GM15510 (cell line): ENCODE measurements at regions not wholly inside any gene's neighbourhood (a gene's known extent, or its start where the extent isn't known, plus 50 kb on each side); places are given as distances from the start of the nearest gene placed in this dataset.
A peak's percentile ranks its signal among the peaks of the same experiment; 100 is the strongest.

ENCODE experiments used
- POLR2A ChIP-seq: IDR thresholded peaks from 3 replicates; pipeline ENCODE4 v1.6.1; 2011; ENCODE audit warnings: borderline replicate concordance; ENCODE audit not compliant: insufficient read length; ENCODE audit errors: extremely low read depth

DNA sequence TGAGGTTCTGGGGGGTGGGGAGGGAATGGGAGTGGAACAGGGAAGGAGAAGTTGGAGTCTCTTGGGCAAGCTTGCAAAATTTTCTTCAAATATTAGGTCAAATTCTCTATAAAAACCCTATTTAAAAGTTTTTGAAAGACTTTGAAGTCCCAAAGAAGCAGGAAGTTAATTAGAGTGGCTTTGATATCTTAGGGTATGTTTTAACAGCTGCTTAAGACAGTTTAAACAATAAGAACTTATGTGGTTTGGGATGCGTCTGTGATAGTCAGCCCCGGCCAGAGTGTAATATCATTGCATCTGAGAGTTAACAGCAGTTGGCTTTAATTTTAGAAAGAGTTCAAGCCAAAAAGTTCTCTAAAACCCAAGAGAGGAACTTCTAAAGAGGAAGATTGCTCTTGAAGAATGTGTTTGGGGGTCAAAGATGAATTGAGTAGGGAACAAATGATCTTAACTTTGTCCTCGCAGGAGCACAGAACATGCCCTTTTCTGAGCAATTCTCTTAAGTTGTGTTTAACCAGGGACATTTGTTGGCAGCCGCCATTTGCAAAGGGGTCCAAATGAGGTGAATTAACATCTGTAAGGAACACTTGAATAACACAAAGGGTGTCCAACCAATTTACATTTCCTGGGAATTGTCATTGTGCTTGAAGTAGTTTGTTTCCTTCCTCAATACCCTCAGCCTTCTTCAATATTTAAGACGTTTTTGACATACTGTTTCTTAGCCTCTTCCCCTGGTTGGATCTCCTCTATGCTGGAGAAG, 182.4 kb downstream of the PTEN start:
- no peak for TF ChIP-seq POLR2A

DNA sequence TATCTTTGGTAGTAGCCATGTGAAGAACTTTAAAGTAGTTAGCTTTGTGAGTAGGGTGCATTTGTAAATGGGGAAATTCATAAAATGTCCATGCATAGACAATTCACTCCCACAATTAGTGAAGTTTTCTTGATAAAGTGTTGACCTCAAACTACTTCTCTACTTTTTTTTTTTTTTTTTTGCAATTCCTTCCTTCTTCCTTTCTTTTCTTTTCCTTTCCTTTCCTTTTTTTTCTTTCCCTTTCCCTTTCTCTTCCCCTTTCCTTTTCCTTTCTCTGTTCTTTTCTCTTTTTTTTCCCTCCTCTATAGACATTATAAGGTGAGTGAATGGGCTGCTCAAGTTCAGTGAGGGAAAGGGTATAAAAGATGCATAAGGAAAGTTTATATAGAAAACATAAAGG, 184.2 kb downstream of the PTEN start:
- no peak for TF ChIP-seq POLR2A

DNA sequence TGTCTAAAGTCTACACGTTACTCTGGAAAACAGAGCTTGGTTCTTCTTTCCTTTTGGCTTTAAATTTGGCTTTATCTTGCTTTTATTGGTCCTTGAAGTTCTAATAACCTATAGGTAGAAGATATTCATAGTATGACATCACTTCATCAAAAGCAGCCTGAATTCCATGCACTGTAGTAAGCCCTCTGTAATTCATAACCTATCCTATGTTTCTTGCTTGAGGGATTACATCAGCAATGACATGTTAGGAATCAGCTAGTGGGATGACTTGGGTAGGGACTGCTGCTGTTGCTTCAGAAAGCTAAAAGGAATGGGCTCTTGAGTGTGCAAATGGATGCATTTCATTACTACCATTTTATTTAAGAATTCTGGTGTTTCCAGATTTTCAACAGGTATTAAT, 184.9 kb downstream of the PTEN start:
- no peak for TF ChIP-seq POLR2A

DNA sequence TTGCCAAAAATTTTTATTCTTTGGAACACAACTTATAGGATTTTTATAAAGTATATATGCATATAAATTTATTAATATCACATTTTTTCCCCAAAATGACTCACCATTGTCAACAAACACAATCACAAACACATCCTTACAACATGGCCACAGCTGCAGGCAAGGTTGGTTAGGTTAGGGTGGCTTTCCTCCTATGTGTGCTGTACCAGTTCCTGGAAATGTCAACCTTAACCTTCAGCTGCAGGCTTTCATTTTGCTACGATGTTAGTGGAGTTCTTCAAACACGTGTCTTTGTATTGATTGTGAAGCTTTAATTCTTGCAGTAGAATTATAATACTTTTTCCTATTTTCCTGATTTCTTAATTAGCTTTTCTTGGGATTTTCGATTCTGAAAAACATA, 185.8 kb downstream of the PTEN start:
- TF ChIP-seq POLR2A: no peak

DNA sequence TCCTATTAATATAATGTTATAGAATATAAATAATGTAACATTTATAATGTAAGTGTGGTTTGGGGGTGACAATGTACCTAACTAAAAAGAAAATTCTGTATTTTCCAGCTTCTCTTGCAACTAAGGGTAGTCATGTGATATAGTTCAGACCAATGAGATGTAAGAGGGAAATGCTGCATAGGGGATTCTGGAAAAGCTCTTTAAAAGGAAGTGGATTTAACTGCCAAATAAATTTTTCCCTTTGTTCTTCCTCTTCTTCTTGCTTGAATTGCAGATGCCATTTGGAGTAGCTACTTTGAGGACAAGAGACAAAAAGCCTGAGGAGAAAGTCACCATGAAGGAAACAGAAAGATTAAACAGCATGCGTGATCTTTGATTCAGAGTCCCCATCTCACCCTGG, 194.3 kb downstream of the PTEN start:
- no peak for TF ChIP-seq POLR2A

DNA sequence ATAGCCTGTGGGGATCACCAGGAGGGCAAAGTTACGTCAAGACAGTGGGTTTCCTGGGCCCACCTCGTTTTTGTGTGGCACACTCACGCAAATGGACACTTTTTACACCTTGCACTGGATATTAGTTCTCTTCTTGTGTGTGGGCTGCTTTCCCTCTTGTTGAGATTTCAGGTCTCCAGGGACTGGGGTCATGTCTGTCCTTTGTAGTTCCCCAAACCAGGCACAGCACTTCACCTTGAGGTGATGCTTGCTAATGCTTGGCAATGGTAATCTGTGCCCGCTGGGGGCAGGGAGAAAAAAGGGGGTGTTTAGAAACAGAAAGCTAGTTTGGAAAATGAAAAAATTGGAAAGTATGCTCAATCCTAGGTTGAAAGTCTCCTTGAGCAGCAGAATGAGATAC, 195.3 kb downstream of the PTEN start:
- no peak for TF ChIP-seq POLR2A

DNA sequence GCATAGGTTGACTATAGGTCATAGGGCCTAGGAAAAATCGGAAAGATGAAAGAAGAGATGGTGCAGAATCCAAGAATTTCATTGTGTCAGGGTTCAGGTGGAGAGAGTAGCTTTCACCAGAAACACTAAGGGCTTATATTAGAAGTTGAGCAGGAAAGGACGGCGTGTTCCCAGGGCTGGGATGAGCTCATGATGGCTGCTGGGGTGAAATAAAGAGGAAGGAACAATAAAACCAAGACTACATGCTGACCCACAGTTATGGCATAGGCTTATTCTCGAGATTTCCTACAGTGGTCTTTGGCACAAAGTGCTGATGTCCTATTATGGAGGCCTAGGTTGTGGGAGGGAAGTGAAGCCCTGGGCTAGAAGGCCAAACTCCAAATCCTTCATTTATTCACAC, 195.8 kb downstream of the PTEN start:
- TF ChIP-seq POLR2A: no peak

DNA sequence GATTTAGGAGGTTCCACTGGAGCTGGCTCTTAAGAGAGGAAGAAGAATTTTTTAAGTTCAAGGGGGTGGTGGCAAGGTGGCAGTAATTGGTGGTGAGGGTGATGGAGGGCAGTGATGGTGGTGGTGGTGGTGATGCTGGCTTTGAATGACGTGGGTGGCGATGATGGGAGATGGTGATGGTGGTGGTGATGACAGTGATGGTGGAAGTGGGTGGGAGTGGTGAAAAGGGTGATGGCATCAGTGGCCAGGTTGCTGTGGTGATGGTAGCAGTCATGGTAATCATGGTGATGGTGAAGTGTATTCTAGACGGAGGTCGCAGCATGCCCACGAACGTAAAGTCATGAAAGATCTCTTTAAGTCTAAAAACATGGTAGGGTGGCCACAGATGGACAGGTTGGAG, 197.3 kb downstream of the PTEN start:
- TF ChIP-seq POLR2A: no peak

DNA sequence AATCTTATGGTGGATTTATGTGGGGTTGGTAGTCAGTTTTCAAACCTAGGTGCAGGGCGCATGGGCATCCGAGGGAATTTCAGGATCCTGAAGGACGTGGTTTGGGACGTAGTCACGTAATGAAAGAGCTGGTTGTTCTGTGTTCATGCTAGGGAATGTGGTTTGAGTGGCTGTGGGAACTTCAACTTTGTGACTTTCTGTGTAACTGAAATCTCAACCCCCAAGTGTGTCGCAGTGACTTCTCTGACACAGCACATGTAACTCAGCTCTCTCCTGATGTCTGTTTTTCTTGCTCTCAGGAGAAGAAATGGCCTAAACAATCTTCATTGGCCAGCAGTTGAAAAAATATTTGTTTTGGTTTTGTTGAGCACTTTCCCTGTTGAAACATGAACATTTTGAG, 199.0 kb downstream of the PTEN start:
- TF ChIP-seq POLR2A: no peak

DNA sequence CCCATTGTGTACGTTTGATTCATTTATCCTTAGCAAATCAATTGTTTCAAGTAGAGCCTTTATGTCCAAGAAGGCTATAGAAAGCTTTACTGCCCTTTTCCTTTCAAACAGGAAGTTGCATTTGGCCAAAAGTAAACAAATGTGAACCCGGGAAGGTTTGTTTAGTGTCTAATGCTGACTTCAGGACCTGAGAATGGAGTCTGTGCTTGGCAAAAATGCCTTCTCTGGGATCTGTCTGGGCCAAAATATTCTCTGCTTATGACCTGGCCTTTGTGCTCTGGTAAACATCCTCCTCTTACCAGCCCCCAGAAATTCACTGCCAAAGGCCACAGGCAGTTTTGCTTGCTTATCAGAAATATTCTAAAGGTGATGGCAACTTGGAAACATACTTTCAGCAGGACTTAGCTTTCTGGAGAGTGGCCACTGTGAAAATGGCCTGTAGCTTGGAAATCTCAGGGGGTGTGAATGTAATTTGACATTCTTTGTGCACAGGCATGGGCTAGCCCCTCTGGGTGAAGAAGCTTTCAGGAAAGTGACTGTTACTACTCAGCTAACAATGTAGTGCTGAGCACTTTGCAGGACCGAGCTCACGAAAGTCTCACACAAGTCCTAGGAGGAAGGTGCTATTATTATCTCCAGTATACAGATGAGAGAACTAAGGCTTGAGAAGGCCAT, 199.5 kb downstream of the PTEN start:
- TF ChIP-seq POLR2A: no peak

DNA sequence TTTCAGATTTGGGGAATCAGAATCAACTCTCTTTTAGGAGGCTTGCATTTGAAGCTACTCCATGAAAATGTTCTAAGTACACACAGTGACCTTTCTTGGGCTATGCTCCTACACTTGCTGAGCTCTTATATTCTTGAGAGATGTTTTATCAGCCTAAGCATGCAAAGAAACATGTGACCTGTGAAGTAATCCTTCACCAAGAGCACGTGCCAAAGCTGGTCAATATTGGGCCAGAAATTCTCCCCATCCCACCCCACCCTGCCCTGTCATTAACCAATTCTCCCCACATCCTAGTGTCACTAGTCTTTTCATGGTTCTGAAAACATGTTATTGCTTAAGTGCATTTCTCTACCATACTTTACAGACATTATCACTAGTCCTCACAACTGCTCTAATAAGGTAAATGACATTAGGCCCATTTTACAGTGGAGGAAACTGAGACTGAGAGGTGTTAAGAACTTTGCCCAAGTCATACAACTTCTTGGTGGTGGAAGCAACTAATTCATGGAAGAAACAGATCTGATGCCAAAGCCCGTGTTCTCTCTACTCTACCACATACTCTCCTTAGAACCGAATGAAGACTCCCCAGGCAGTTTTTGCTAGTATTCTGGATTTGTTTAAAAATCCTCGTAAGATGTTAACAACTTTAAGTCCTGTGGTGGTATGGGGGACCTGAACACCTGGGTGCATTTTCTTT, 200.6 kb downstream of the PTEN start:
- no peak for TF ChIP-seq POLR2A

DNA sequence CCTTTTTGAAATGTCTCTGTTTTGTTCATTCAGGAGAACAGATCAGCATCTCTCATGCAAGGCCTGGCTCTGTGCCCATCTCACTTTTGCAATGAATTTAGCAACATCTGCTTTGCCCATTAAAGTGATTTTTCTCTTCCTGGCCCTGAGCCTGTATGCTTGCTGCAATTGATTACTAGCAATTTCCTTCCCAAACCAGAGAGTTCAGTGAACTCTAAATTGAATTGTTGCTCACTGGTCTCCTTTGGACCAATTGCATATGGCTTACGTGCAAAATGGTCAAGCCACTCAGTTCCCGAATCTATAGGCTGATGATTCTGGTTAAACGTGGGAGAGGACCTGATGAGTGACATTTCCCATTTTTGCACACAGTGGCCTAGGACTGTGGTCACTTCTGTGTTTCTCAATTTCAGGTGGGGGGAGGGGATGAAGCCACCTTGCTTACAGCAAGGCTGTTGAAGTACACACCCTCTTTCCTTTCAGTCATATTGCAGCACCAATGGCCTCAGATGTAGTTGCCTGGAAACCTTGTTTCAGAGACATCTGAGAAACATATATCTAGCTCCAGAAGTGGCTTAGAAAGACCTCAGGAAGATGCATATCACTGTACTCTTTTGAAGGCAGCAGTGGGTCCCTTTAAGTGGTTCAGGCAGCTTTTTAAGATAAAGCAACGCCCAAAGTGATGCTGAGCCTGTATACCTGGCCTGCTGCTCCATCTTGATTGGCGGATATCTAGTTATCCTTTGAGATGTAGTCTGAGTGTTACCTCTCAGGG, 201.4 kb downstream of the PTEN start:
- peak; percentile 15 for TF ChIP-seq POLR2A

DNA sequence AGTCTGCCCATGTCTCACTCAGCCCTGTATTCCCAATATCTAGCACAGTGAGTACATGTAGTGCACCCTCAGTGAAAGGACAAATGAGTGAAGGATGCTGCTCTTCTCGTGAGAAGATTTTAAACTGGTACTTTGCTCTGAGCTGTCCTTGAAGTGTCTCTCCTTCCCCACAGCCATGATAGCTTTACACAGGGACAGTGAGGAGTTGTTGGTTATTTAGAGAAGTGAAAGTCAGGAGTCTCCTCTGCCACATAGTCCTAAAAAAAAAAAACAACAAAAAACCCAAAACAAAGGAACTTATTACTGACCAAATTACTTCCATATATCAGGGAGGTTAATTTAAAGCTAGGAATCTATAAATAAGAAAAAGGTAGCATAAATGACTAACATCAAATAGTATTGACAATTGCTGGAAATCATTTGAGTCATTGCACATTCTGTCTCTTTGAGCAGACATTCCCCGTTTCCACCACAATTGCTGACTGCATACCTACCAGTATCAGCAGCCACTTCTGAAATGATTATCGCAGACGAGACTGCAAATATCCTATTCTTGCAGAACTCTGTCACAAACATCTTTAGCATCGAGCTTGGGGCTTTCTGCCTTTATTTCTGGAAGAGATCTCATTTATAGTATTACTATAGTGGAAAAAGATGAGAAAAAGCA, 202.1 kb downstream of the PTEN start:
- no peak for TF ChIP-seq POLR2A

DNA sequence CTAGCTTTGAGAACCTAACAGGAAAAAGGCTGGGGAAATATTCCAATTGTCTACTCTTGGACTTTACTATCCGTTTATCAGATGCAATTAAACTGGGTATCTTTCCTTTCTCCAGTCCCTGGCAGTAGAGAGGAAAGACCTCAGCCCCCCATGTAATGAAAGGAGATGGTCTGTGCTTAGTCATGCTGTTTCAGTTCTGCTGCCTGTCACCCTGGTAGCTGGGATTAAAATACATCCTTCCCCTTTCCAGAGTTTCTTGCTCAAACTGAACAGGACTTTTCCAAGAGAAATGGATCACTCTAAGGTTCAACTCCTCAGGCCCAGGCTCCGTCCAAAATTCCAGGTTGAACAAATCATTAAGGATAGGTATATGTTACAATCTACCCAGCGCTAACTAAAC, 202.9 kb downstream of the PTEN start:
- no peak for TF ChIP-seq POLR2A
